ENCODE measurements at regions not wholly inside any gene's neighbourhood (a gene's known extent, or its start where the extent isn't known, plus 50 kb on each side); places are given as distances from the start of the nearest gene placed in this dataset.

DNA sequence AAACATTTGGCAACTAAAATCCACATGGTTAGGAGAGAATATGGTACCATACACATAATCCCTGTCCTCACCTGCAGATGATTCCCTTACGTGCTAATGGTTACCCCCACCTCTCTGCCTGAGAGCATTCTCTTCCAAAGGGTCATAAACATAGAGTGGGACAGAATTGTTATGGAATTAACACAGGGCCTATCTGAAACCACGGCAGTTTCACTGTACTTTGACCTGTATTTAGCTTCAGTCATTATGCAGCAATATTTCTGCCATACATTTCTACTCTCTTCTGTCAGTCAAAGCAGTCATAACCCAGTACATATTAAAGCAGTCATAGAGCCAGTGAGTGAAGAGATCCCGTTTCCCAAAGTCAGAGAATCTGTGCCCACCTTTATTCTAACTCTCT, 1128.9 kb upstream of the NXPH2 start:
- no peaks in the 10 kb centered on the region for H3K4me1 ChIP-seq
- DNase-seq = no peak
- H3K27ac ChIP-seq = no peak overlapping the region
- H3K4me3 ChIP-seq = no peak overlapping the region
- no peaks in the 10 kb centered on the region for H3K27me3 ChIP-seq
- H3K9me3 ChIP-seq = no peaks in the 10 kb centered on the region
- no peak for TF ChIP-seq POLR2A (IDR thresholded peaks at IDR 0.05)
- TF ChIP-seq, protein P1, sequence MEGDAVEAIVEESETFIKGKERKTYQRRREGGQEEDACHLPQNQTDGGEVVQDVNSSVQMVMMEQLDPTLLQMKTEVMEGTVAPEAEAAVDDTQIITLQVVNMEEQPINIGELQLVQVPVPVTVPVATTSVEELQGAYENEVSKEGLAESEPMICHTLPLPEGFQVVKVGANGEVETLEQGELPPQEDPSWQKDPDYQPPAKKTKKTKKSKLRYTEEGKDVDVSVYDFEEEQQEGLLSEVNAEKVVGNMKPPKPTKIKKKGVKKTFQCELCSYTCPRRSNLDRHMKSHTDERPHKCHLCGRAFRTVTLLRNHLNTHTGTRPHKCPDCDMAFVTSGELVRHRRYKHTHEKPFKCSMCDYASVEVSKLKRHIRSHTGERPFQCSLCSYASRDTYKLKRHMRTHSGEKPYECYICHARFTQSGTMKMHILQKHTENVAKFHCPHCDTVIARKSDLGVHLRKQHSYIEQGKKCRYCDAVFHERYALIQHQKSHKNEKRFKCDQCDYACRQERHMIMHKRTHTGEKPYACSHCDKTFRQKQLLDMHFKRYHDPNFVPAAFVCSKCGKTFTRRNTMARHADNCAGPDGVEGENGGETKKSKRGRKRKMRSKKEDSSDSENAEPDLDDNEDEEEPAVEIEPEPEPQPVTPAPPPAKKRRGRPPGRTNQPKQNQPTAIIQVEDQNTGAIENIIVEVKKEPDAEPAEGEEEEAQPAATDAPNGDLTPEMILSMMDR (IDR thresholded peaks at IDR 0.05) = no peak
- no peaks in the 10 kb centered on the region for H3K36me3 ChIP-seq

DNA sequence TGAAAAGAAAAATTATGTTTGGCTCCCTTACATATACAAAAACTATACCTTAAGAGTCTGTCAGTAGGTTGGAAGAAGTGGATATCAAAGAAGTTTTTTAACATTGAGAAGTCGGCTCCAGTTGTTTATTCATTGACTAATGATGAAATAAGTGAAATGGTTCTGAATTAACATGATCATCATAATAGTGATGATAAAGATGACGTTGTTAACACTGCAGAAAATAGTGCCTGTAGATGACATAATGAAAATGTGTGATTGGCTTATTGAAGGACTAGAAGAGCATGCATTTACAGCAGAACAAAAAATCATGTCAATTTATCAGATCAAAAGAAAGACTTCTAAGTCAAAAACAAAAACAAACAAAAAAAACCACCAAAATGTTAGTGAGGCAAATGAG, 1125.4 kb upstream of the NXPH2 start:
- Histone ChIP-seq H3K4me3 (no peak overlapping the region), H3K27me3 (no peaks in the 10 kb centered on the region), H3K36me3 (no peaks in the 10 kb centered on the region), H3K4me1 (no peaks in the 10 kb centered on the region), H3K9me3 (no peaks in the 10 kb centered on the region), H3K27ac (no peak overlapping the region)
- TF ChIP-seq, protein P1 (IDR thresholded peaks at IDR 0.05) = no peak
- no peak for TF ChIP-seq POLR2A (IDR thresholded peaks at IDR 0.05)
- no peak for DNase-seq

DNA sequence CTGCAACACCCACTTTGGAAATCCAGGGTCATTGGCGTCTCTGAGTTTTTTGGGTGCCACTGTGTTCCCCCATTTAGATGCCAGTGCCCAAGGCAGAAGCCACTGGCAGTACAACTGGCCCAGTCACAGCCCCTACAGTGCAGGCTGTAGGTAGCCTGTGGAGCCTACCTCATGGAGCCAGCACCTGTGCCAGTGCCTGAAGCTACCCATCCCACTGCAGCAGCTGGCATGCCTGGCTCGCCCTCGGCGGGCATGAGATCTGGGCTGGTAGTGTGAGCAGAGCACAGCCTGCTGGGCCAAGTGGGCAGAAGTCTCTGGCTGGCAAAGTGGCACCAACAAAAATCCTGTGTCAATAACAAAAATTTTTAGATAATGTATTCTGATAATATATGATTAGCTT, 1111.4 kb upstream of the NXPH2 start:
- Histone ChIP-seq H3K9me3 (no peaks in the 10 kb centered on the region), H3K27me3 (no peaks in the 10 kb centered on the region), H3K4me3 (no peak overlapping the region), H3K4me1 (no peaks in the 10 kb centered on the region), H3K36me3 (no peaks in the 10 kb centered on the region), H3K27ac (no peak overlapping the region)
- DNase-seq = no peak
- TF ChIP-seq, protein P1 (IDR thresholded peaks at IDR 0.05) = no peak
- TF ChIP-seq POLR2A (IDR thresholded peaks at IDR 0.05) = no peak

DNA sequence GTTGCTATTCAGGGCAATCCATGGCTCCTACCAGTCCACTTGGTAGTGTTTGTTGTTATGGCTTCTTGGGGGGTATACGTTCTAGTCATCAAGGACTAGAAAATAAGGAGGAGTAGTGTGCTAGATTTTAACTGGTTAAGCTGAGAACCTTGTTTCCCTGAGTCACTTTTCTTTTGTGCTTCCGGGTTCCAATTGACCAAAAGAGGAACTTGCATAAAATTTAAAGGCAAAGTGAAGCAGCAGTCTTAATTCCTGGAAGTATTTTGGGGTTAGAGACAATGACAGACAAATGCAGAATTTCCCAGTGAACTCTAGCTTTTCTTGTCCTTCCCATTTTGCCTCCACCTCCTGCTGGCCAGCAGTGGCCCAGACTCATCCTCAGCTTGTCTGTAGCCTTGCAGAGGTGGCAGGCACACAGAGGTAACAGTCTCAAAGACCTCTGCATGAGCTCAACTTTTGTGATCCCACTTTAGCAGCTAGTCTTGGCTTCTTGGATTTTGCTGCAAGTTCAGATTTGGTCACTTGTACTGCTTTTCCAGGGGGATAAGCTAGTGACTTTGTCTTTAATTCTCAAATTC, 1105.8 kb upstream of the NXPH2 start:
- no peaks in the 10 kb centered on the region for H3K27me3 ChIP-seq
- H3K27ac ChIP-seq = no peak overlapping the region
- no peak overlapping the region for H3K4me3 ChIP-seq
- DNase-seq = no peak
- H3K36me3 ChIP-seq = no peaks in the 10 kb centered on the region
- H3K9me3 ChIP-seq = no peaks in the 10 kb centered on the region
- TF ChIP-seq, protein P1 (IDR thresholded peaks at IDR 0.05) = no peak
- no peaks in the 10 kb centered on the region for H3K4me1 ChIP-seq

DNA sequence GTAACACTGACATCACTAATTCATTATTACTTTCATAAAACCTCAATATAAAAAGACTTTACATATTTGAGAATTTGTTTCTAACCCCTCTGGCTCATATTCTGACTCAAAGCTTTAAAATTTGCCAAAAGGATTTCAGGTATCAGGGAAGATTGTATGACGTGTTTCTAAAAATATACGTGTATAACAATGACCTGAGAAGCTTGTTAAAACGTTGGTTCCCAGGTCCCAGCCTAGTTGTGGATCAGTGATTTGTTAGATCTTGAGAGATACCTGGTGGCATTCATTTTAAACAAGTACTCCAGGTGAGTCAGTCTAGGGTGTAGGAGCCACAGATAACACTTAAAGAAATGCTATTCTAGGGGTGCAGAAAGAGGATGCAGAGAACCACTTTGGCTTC, 1096.8 kb upstream of the NXPH2 start:
- Histone ChIP-seq H3K27ac (no peak overlapping the region), H3K27me3 (no peaks in the 10 kb centered on the region), H3K36me3 (no peaks in the 10 kb centered on the region), H3K4me3 (no peak overlapping the region), H3K4me1 (no peaks in the 10 kb centered on the region), H3K9me3 (no peaks in the 10 kb centered on the region)
- TF ChIP-seq, protein P1 (IDR thresholded peaks at IDR 0.05) = no peak
- no peak for TF ChIP-seq POLR2A (IDR thresholded peaks at IDR 0.05)
- DNase-seq = no peak

DNA sequence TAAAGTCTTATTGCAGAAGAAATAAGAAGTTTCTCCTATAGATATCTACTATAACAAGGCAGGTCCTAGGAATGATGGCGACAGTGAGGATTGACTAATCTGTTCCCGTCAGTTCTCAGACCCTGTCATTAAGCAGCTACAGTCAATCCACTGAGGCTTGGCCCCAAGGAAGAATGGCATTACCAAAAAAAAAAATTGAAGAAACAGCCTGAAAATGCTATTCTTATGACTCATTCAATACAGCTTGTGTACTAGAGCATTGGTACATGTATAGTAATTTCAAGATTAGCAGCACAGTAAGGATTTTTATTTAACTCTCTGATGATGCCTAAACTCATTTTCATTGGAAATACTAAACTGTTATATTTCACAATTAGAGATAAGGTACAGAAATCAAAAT, 1096.1 kb upstream of the NXPH2 start:
- Histone ChIP-seq H3K9me3 (no peaks in the 10 kb centered on the region), H3K4me3 (no peak overlapping the region), H3K36me3 (no peaks in the 10 kb centered on the region), H3K4me1 (no peaks in the 10 kb centered on the region), H3K27ac (no peak overlapping the region), H3K27me3 (no peaks in the 10 kb centered on the region)
- no peak for DNase-seq
- TF ChIP-seq POLR2A (IDR thresholded peaks at IDR 0.05) = no peak
- TF ChIP-seq, protein P1 (IDR thresholded peaks at IDR 0.05) = no peak
